Keratinocyte (primary cell): ENCODE measurements at regions not wholly inside any gene's neighbourhood (a gene's known extent, or its start where the extent isn't known, plus 50 kb on each side); places are given as distances from the start of the nearest gene placed in this dataset.

Source experiments
- DNase-seq: peaks from one replicate; pipeline ENCODE4 v3.0.0-alpha.2; 2011; ENCODE audit warnings: low read depth, missing footprints, low spot score
- FAIRE-seq: peaks from 2 replicates; lab custom pipeline; 2011; peaks lifted over from hg19 to GRCh38; lab: Jason Lieb, UNC
- H2AFZ ChIP-seq: 2 replicates; pipeline ENCODE4 v1.6.0; 2012; ENCODE audit warnings: low read length, control low read depth, inconsistent platforms; ENCODE audit not compliant: control insufficient read depth
- H3K27ac ChIP-seq: 2 replicates; pipeline ENCODE4 v1.5.1; 2011; ENCODE audit warnings: low read length; ENCODE audit not compliant: control insufficient read depth, insufficient read depth
- H3K27me3 ChIP-seq: 3 replicates; pipeline ENCODE4 v1.6.0; 2011; ENCODE audit warnings: low read length; ENCODE audit not compliant: control insufficient read depth, insufficient read depth; ENCODE audit errors: extremely low read depth
- H3K36me3 ChIP-seq, 2 experiments: 2 replicates in 1 of 2; 3 replicates in 1 of 2; pipeline ENCODE4 v1.5.1; 2011; ENCODE audit warnings: low read length in 2 of 2, mild to moderate bottlenecking in 1 of 2; ENCODE audit not compliant: control insufficient read depth in 2 of 2, insufficient read depth in 2 of 2; ENCODE audit errors: extremely low read depth in 1 of 2
- H3K4me1 ChIP-seq: 3 replicates; pipeline ENCODE4 v1.5.1; 2011; ENCODE audit warnings: low read length; ENCODE audit not compliant: control insufficient read depth, insufficient read depth; ENCODE audit errors: extremely low read depth
- H3K4me2 ChIP-seq: 3 replicates; pipeline ENCODE4 v1.6.0; 2011; ENCODE audit warnings: low read depth, low read length; ENCODE audit not compliant: control insufficient read depth, insufficient read depth; ENCODE audit errors: extremely low read depth
- H3K4me3 ChIP-seq, 3 experiments: fragments of 200-600 bp in 1 of 3; sonication (generic) in 1 of 3; 2 replicates in 2 of 3; 3 replicates in 1 of 3; pipeline ENCODE4 v1.5.1; 2011 to 2016; ENCODE audit warnings: low read length in 3 of 3, mild to moderate bottlenecking in 3 of 3, control low read depth in 2 of 3, inconsistent platforms in 1 of 3, low read depth in 1 of 3, mixed read lengths in 1 of 3, mixed run types in 1 of 3, moderate library complexity in 1 of 3; ENCODE audit not compliant: control insufficient read depth in 2 of 3, insufficient read depth in 2 of 3; ENCODE audit errors: extremely low read depth in 1 of 3
- H3K79me2 ChIP-seq: 2 replicates; pipeline ENCODE4 v1.6.0; 2012; ENCODE audit warnings: low read length; ENCODE audit not compliant: control insufficient read depth, insufficient read depth
- H3K9ac ChIP-seq: 3 replicates; pipeline ENCODE4 v1.6.0; 2011; ENCODE audit warnings: low read length; ENCODE audit not compliant: control insufficient read depth, insufficient read depth; ENCODE audit errors: extremely low read depth
- H3K9me1 ChIP-seq: 3 replicates; pipeline ENCODE4 v1.6.0; 2011; ENCODE audit warnings: low read length; ENCODE audit not compliant: control insufficient read depth, insufficient read depth; ENCODE audit errors: extremely low read depth
- H3K9me3 ChIP-seq: 2 replicates; pipeline ENCODE4 v1.5.1; 2012; ENCODE audit warnings: low read depth, low read length; ENCODE audit not compliant: control insufficient read depth
- H4K20me1 ChIP-seq: 3 replicates; pipeline ENCODE4 v1.6.0; 2011; ENCODE audit warnings: low read length; ENCODE audit not compliant: control insufficient read depth, insufficient read depth; ENCODE audit errors: extremely low read depth
- EZH2 ChIP-seq: IDR thresholded peaks from one replicate; pipeline ENCODE4 v1.6.1; 2012; ENCODE audit warnings: inconsistent platforms, mild to moderate bottlenecking, low read length, moderate library complexity
- dilution Hi-C: fragments of 300-500 bp; cut with MboI; formaldehyde crosslinking; loops from one replicate; pipeline ENCODE4 v1.7.0; 2020; ENCODE audit warnings: low sequenced_read_pairs; ENCODE audit not compliant: extremely low pct_ligation_motif_present
- TF ChIP-seq, protein P1 (sequence below), 3 experiments: IDR thresholded peaks in 1 of 3; conservative IDR thresholded peaks in 1 of 3; optimal IDR thresholded peaks in 1 of 3; 2 replicates in 2 of 3; 3 replicates in 1 of 3; pipeline versions ENCODE3 to v1.5.1; 2011; ENCODE audit warnings: low read length in 3 of 3, mild to moderate bottlenecking in 3 of 3, moderate library complexity in 2 of 3, control low read depth in 1 of 3, inconsistent platforms in 1 of 3; ENCODE audit not compliant: insufficient read depth in 2 of 3; ENCODE audit errors: extremely low read depth in 1 of 3

DNA sequence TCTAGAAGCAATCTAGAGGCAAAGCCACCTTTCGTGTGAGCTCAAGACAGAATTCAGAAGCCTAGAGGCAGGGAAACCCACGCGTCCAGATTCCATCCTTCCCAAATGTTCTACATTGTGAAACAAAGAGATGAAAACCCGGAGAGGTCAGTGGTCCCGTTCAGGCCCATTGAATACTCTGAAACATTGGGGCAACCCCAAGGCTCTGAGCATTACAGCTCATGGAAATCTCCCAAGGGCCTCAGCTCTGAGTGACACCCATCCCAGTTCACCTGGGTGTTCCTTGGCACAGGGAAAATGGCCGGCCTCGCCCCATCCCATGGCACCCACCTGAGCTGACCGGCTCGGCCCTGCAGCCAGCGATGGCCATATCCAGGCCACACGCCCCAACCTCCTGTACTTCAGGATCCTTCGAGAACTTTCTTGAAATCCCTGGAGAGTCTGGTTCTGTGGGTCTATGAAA, 128.6 kb upstream of the FGF3 start:
- H3K4me1 ChIP-seq: peaks cover 26% of the 10 kb centered on the region
- no peaks in the 10 kb centered on the region for H3K36me3 ChIP-seq
- H3K4me2 ChIP-seq: no peak overlapping the region
- no peak for FAIRE-seq
- TF ChIP-seq EZH2: no peak
- TF ChIP-seq, protein P1, sequence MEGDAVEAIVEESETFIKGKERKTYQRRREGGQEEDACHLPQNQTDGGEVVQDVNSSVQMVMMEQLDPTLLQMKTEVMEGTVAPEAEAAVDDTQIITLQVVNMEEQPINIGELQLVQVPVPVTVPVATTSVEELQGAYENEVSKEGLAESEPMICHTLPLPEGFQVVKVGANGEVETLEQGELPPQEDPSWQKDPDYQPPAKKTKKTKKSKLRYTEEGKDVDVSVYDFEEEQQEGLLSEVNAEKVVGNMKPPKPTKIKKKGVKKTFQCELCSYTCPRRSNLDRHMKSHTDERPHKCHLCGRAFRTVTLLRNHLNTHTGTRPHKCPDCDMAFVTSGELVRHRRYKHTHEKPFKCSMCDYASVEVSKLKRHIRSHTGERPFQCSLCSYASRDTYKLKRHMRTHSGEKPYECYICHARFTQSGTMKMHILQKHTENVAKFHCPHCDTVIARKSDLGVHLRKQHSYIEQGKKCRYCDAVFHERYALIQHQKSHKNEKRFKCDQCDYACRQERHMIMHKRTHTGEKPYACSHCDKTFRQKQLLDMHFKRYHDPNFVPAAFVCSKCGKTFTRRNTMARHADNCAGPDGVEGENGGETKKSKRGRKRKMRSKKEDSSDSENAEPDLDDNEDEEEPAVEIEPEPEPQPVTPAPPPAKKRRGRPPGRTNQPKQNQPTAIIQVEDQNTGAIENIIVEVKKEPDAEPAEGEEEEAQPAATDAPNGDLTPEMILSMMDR (optimal IDR thresholded peaks at IDR 0.05 in 1 of 3, IDR thresholded peaks at IDR 0.05 in 1 of 3, conservative IDR thresholded peaks at IDR 0.05 in 1 of 3; ENCODE audit: extremely low read depth in 1 of 3, insufficient read depth in 2 of 3, low read length in 3 of 3): no peak
- H3K4me3 ChIP-seq: no peak overlapping the region
- no peaks in the 10 kb centered on the region for H3K9me1 ChIP-seq
- no peak overlapping the region for H2AFZ ChIP-seq
- H3K79me2 ChIP-seq: no peaks in the 10 kb centered on the region
- DNase-seq: no peak
- no peaks in the 10 kb centered on the region for H3K9me3 ChIP-seq
- peaks cover 3% of the 10 kb centered on the region for H3K27me3 ChIP-seq
- dilution Hi-C loops: no loop called here
- H4K20me1 ChIP-seq: no peaks in the 10 kb centered on the region
- peak overlapping the region; percentile 26 for H3K9ac ChIP-seq
- H3K27ac ChIP-seq: peak overlapping the region; percentile 69

DNA sequence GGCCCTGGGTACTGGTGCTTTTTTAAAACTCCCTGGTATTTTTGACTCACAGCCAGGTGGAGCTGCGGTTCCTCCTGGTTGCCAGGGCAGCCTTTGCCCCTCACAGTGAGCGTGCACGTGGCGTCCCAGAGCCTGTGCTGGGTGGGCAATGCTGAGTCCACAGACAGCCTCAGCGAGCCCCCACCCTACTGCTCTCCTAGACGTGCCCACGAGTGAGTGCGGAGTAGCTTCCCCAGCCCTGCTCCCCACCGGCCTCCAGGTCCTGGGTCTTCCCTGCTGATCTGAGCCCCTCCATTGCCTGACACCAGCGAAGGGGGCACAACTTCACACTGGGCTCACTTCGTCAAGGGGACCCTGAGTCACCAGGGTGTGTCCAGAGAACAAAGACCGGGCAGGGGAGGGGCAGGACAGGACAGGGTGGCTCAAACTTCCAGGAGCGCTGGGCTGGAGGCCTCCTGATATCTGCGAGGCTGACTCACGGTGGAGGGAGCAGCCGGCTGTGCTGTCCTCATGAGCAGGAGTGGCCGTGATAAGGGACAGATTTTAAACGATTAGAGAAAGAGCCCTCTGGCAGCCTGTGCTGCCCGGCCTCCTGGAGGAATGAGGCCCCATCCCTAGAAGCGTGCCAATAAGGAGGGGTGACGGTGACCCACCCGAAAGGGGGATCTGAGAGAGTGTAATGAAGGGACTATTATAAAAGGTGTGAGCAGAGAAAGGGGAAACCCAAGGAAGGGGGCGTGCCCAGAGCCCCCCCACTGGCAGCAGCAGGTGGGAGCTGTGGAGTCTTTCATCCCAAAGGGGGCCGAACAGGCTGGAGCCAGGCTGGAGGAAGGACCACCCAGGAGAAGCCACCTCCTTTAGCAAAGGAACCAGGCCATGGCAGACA, 129.3 kb upstream of the FGF3 start:
- peak overlapping the region; percentile 47 for H2AFZ ChIP-seq
- peaks cover 26% of the 10 kb centered on the region for H3K4me1 ChIP-seq
- H3K4me3 ChIP-seq: no peak overlapping the region
- H3K27me3 ChIP-seq: peaks cover 8% of the 10 kb centered on the region
- peak overlapping the region; percentile 26 for H3K9ac ChIP-seq
- peak overlapping the region; percentile 69 for H3K27ac ChIP-seq
- H3K9me1 ChIP-seq: no peaks in the 10 kb centered on the region
- dilution Hi-C loops: no loop called here
- no peak for FAIRE-seq
- peak overlapping the region; percentile 39 for H3K4me2 ChIP-seq
- H3K79me2 ChIP-seq: no peaks in the 10 kb centered on the region
- peak; percentile 70 for DNase-seq
- no peaks in the 10 kb centered on the region for H4K20me1 ChIP-seq
- H3K9me3 ChIP-seq: no peaks in the 10 kb centered on the region
- TF ChIP-seq, protein P1 (optimal IDR thresholded peaks at IDR 0.05 in 1 of 3, IDR thresholded peaks at IDR 0.05 in 1 of 3, conservative IDR thresholded peaks at IDR 0.05 in 1 of 3; ENCODE audit: extremely low read depth in 1 of 3, insufficient read depth in 2 of 3, low read length in 3 of 3): peak; percentile 17 to 41 (median 30)
- TF ChIP-seq EZH2: no peak
- H3K36me3 ChIP-seq: no peaks in the 10 kb centered on the region
